HepG2 (cell line): ENCODE measurements at regions not wholly inside any gene's neighbourhood (a gene's known extent, or its start where the extent isn't known, plus 50 kb on each side); places are given as distances from the start of the nearest gene placed in this dataset.

Source experiments
- ATF1 ChIP-seq: IDR thresholded peaks from 2 replicates; pipeline ENCODE4 v1.6.1; 2016; ENCODE audit warnings: mild to moderate bottlenecking, control low read depth
- CCDC6 ChIP-seq: sonication (generic); formaldehyde crosslinking; IDR thresholded peaks from 2 replicates; pipeline ENCODE4 v1.8.1; 2022; ENCODE audit warnings: mild to moderate bottlenecking, missing genetic modification reagents, moderate library complexity
- CENPT ChIP-seq: sonication (generic); formaldehyde crosslinking; IDR thresholded peaks from 2 replicates; pipeline ENCODE4 v1.8.0; 2022; ENCODE audit warnings: low read depth, mild to moderate bottlenecking, moderate library complexity, missing genetic modification reagents
- DR1 ChIP-seq: sonication (generic); formaldehyde crosslinking; IDR thresholded peaks from 2 replicates; pipeline ENCODE4 v1.8.0; 2021; ENCODE audit warnings: mild to moderate bottlenecking, missing genetic modification reagents, inconsistent platforms
- IRX3 ChIP-seq: sonication (generic); formaldehyde crosslinking; IDR thresholded peaks from 2 replicates; pipeline ENCODE4 v1.8.1; 2023; ENCODE audit warnings: mild to moderate bottlenecking, low read depth, missing genetic modification reagents, borderline replicate concordance
- ISX ChIP-seq: sonication (generic); formaldehyde crosslinking; conservative IDR thresholded peaks from 2 replicates; pipeline ENCODE4 v1.5.0; 2020; ENCODE audit warnings: missing genetic modification reagents
- MAFG ChIP-seq: sonication (generic); formaldehyde crosslinking; IDR thresholded peaks from 2 replicates; pipeline ENCODE4 v1.5.1; 2020; ENCODE audit warnings: mild to moderate bottlenecking, missing genetic modification reagents
- MATR3 ChIP-seq: sonication (generic); formaldehyde crosslinking; IDR thresholded peaks from 2 replicates; pipeline ENCODE4 v1.4.0; 2020; ENCODE audit warnings: missing genetic modification reagents
- MED13 ChIP-seq: sonication (generic); formaldehyde crosslinking; IDR thresholded peaks from 2 replicates; pipeline ENCODE4 v1.5.0; 2020; ENCODE audit warnings: missing genetic modification reagents
- MXI1 ChIP-seq: IDR thresholded peaks from 3 replicates; pipeline ENCODE4 v1.6.1; 2012; ENCODE audit warnings: low read depth, low read length, inconsistent platforms, borderline replicate concordance
- TOE1 ChIP-seq: sonication (generic); formaldehyde crosslinking; IDR thresholded peaks from 2 replicates; pipeline ENCODE4 v1.4.0; 2020; ENCODE audit warnings: mild to moderate bottlenecking, missing genetic modification reagents
- ZFP41 ChIP-seq: sonication (generic); formaldehyde crosslinking; IDR thresholded peaks from 2 replicates; pipeline ENCODE4 v1.4.0; 2020; ENCODE audit warnings: mild to moderate bottlenecking, missing genetic modification reagents, borderline replicate concordance
- ZFY ChIP-seq: sonication (generic); formaldehyde crosslinking; IDR thresholded peaks from 2 replicates; pipeline ENCODE4 v1.4.0; 2020; ENCODE audit warnings: missing genetic modification reagents
- ZNF329 ChIP-seq: sonication (generic); formaldehyde crosslinking; IDR thresholded peaks from 2 replicates; pipeline ENCODE4 v1.9.0; 2021; ENCODE audit warnings: low read depth, mild to moderate bottlenecking, missing genetic modification reagents
- ZNF460 ChIP-seq: sonication (generic); formaldehyde crosslinking; IDR thresholded peaks from 2 replicates; pipeline ENCODE4 v1.5.1; 2020; ENCODE audit warnings: missing genetic modification reagents, mild to moderate bottlenecking, borderline replicate concordance
- ZNF543 ChIP-seq: sonication (generic); formaldehyde crosslinking; IDR thresholded peaks from 2 replicates; pipeline ENCODE4 v1.4.0; 2020; ENCODE audit warnings: mild to moderate bottlenecking, missing genetic modification reagents
- ZNF567 ChIP-seq: sonication (generic); formaldehyde crosslinking; IDR thresholded peaks from 2 replicates; pipeline ENCODE4 v1.8.1; 2023; ENCODE audit warnings: mild to moderate bottlenecking, missing genetic modification reagents, borderline replicate concordance
- ZNF607 ChIP-seq: sonication (generic); formaldehyde crosslinking; IDR thresholded peaks from 2 replicates; pipeline ENCODE4 v1.5.1; 2020; ENCODE audit warnings: missing genetic modification reagents, mild to moderate bottlenecking, borderline replicate concordance
- ZNF616 ChIP-seq: sonication (generic); formaldehyde crosslinking; IDR thresholded peaks from 2 replicates; pipeline ENCODE4 v1.5.0; 2020; ENCODE audit warnings: low read depth, mild to moderate bottlenecking, missing genetic modification reagents
- ZNF674 ChIP-seq: sonication (generic); formaldehyde crosslinking; IDR thresholded peaks from 2 replicates; pipeline ENCODE4 v1.5.0; 2020; ENCODE audit warnings: low read depth, mild to moderate bottlenecking, missing genetic modification reagents
- ZNF720 ChIP-seq: sonication (generic); formaldehyde crosslinking; IDR thresholded peaks from 2 replicates; pipeline ENCODE4 v1.4.0; 2020; ENCODE audit warnings: missing genetic modification reagents
- TF ChIP-seq, protein P1 (sequence below): sonication (generic); formaldehyde crosslinking; IDR thresholded peaks from 2 replicates; pipeline ENCODE4 v1.8.0; 2022; ENCODE audit warnings: mild to moderate bottlenecking, missing genetic modification reagents
- TF ChIP-seq, protein P2 (sequence below): IDR thresholded peaks from 2 replicates; pipeline ENCODE4 v1.6.1; 2016
- TF ChIP-seq, protein P3 (sequence below): sonication (generic); formaldehyde crosslinking; IDR thresholded peaks from 2 replicates; pipeline ENCODE4 v1.5.1; 2020; ENCODE audit warnings: missing genetic modification reagents, mild to moderate bottlenecking, borderline replicate concordance
- TF ChIP-seq, protein P4 (sequence below): sonication (generic); formaldehyde crosslinking; IDR thresholded peaks from 2 replicates; pipeline ENCODE4 v1.5.0; 2020; ENCODE audit warnings: missing genetic modification reagents

DNA sequence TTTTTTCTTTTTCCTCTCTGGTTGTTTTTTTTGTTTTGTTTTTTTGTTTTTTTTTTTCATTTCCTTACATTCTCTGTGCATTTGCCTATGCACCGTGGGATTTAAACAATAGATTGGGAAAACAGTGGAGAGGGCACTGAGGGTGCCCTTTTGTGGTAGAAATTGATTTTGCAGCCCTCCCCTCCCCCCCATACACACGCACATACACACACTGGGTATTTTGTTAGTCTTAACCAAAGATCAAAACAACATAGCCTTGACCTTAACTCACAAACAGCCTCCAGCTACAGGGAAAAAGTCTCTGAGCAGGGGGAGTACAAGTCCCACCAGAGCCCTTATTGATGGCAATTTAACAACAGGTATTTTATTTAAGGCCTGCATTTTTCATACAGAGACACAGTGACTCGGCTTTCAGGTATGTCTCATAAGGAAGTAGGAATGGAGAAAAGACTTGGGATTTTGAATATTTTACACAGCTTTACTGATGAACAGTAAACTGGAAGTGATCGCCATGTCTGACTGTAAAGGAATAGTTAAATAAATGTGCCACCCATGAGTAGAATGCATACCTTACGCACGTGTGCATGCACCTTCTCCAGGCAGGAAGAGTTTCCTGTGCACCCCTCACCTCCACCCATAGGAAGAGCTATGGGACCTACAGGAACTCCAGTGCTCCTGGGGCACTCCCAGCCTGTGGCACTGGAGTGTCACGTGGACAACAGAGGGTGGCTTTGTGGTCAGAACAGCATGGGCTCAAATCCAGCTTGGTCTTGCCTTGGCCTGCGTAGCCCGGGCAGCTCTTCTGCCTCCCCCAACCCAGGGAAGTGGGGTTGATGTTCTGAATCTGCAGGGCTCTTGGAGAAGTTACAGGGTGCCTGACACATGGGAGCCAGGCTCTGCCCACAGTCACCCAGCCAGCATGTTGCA lies 266.4 kb downstream of the ANAPC1 start (continued):
- TF ChIP-seq, protein P1, sequence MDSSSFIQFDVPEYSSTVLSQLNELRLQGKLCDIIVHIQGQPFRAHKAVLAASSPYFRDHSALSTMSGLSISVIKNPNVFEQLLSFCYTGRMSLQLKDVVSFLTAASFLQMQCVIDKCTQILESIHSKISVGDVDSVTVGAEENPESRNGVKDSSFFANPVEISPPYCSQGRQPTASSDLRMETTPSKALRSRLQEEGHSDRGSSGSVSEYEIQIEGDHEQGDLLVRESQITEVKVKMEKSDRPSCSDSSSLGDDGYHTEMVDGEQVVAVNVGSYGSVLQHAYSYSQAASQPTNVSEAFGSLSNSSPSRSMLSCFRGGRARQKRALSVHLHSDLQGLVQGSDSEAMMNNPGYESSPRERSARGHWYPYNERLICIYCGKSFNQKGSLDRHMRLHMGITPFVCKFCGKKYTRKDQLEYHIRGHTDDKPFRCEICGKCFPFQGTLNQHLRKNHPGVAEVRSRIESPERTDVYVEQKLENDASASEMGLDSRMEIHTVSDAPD (CRISPR knock-in tag), result no peak
- TF ChIP-seq MATR3 (CRISPR knock-in tag), result no peak
- TF ChIP-seq ZFY (CRISPR knock-in tag), result peak; percentile 61
- TF ChIP-seq, protein P2, sequence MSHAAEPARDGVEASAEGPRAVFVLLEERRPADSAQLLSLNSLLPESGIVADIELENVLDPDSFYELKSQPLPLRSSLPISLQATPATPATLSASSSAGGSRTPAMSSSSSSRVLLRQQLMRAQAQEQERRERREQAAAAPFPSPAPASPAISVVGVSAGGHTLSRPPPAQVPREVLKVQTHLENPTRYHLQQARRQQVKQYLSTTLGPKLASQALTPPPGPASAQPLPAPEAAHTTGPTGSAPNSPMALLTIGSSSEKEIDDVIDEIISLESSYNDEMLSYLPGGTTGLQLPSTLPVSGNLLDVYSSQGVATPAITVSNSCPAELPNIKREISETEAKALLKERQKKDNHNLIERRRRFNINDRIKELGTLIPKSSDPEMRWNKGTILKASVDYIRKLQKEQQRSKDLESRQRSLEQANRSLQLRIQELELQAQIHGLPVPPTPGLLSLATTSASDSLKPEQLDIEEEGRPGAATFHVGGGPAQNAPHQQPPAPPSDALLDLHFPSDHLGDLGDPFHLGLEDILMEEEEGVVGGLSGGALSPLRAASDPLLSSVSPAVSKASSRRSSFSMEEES (CRISPR knock-in tag), result peak; percentile 84
- TF ChIP-seq IRX3 (CRISPR knock-in tag), result no peak
- no peak for TF ChIP-seq ZNF607 (CRISPR knock-in tag)
- no peak for TF ChIP-seq MXI1
- no peak for TF ChIP-seq ZNF567 (CRISPR knock-in tag)
- no peak for TF ChIP-seq ZNF674 (CRISPR knock-in tag)
- no peak for TF ChIP-seq ZFP41 (CRISPR knock-in tag)
- TF ChIP-seq ISX (CRISPR knock-in tag), result no peak
- no peak; the same call in 1 of the 2 replicates for TF ChIP-seq ATF1
- TF ChIP-seq CCDC6 (CRISPR knock-in tag), result no peak; the same call in 1 of the 2 replicates
- TF ChIP-seq ZNF329 (CRISPR knock-in tag), result no peak
- TF ChIP-seq MAFG (CRISPR knock-in tag), result no peak
- TF ChIP-seq CENPT (CRISPR knock-in tag), result no peak
- TF ChIP-seq, protein P3, sequence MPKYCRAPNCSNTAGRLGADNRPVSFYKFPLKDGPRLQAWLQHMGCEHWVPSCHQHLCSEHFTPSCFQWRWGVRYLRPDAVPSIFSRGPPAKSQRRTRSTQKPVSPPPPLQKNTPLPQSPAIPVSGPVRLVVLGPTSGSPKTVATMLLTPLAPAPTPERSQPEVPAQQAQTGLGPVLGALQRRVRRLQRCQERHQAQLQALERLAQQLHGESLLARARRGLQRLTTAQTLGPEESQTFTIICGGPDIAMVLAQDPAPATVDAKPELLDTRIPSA (CRISPR knock-in tag), result no peak
- no peak for TF ChIP-seq DR1 (CRISPR knock-in tag)
- TF ChIP-seq ZNF543, result 0 out of 2 replicates have a peak, but pooled peaks have one; percentile 34
- TF ChIP-seq ZNF616 (CRISPR knock-in tag), result no peak
- TF ChIP-seq MED13 (CRISPR knock-in tag), result no peak
- TF ChIP-seq ZNF460 (CRISPR knock-in tag), result no peak
- no peak for TF ChIP-seq TOE1 (CRISPR knock-in tag)
- no peak for TF ChIP-seq ZNF720
- TF ChIP-seq, protein P4, sequence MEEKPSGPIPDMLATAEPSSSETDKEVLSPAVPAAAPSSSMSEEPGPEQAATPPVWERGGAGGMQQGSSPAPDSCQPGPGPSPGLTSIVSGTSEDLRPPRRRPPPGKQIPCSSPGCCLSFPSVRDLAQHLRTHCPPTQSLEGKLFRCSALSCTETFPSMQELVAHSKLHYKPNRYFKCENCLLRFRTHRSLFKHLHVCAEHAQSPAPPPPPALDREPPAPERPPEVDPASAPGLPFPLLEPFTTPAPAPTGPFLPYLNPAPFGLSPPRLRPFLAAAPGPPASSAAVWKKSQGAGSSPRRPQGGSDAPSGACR, result no peak
